GM12874 (cell line): ENCODE measurements at regions not wholly inside any gene's neighbourhood (a gene's known extent, or its start where the extent isn't known, plus 50 kb on each side); places are given as distances from the start of the nearest gene placed in this dataset.

Experiments used
- CTCF ChIP-seq: IDR thresholded peaks from 2 replicates; pipeline ENCODE4 v1.5.1; 2011; ENCODE audit warnings: low read depth, mild to moderate bottlenecking, control low read depth, low read length, moderate library complexity; ENCODE audit not compliant: insufficient read depth

- TF ChIP-seq CTCF, result no peak
Measured at GRCh38 chr9:78533500-78533899, 236.6 kb downstream of the PSAT1 start.

- no peak for TF ChIP-seq CTCF
Measured at GRCh38 chr9:78539188-78539587, 242.3 kb downstream of the PSAT1 start.

- TF ChIP-seq CTCF, result no peak
Measured at GRCh38 chr9:78539904-78540303, 243.0 kb downstream of the PSAT1 start.

- no peak for TF ChIP-seq CTCF
Measured at GRCh38 chr9:78541868-78542443, 245.0 kb downstream of the PSAT1 start.

- no peak for TF ChIP-seq CTCF
Measured at GRCh38 chr9:78542491-78543181, 245.7 kb downstream of the PSAT1 start.

GRCh38 chr9:78543353-78543752, 246.4 kb downstream of the PSAT1 start:
- TF ChIP-seq CTCF, result no peak

- no peak for TF ChIP-seq CTCF
Measured at GRCh38 chr9:78544230-78544629, 247.3 kb downstream of the PSAT1 start.
